ENCODE measurements at regions not wholly inside any gene's neighbourhood (a gene's known extent, or its start where the extent isn't known, plus 50 kb on each side); places are given as distances from the start of the nearest gene placed in this dataset.

DNA sequence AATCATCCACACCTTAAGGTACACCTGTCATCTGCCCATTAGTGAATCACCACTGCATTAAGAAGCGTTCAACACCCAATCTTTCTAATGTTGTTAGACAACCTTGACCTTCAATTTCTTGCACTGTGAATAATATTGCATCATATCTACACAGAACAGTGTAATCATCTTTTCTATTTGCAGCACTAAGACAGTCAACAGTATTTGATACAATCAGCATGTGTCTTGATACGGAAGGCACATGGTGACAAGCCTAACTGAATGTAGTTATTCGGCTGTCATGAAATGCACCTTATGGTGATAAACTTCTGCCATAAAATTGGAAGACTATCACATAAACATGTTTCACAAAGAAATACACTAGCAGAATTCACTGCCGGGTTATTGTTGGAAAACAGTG lies 253.9 kb upstream of the THRB start:
- DNase-seq (ENCODE audit: low read depth in 2 of 3, low spot score in 2 of 3), result no peak

DNA sequence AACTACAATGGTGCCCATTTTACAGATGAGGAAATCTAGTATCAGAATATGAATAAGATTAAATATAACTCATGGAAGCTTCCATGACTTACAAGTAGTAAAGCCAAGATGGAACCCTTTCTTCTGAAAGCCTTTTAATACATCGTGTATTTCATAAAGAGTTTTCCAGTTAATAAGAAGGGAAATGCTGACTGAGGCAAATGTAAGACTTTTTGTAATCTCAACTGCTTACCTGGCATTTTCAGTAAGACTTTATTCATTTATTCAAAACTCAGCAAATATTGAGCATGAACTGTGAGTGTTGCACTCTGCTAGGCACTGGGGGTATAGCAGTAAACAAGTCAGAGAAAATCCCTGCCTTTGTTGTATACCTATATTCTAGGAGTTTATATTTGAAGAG lies 256.4 kb upstream of the THRB start:
- no peak for DNase-seq (ENCODE audit: low read depth in 2 of 3, low spot score in 2 of 3)

DNA sequence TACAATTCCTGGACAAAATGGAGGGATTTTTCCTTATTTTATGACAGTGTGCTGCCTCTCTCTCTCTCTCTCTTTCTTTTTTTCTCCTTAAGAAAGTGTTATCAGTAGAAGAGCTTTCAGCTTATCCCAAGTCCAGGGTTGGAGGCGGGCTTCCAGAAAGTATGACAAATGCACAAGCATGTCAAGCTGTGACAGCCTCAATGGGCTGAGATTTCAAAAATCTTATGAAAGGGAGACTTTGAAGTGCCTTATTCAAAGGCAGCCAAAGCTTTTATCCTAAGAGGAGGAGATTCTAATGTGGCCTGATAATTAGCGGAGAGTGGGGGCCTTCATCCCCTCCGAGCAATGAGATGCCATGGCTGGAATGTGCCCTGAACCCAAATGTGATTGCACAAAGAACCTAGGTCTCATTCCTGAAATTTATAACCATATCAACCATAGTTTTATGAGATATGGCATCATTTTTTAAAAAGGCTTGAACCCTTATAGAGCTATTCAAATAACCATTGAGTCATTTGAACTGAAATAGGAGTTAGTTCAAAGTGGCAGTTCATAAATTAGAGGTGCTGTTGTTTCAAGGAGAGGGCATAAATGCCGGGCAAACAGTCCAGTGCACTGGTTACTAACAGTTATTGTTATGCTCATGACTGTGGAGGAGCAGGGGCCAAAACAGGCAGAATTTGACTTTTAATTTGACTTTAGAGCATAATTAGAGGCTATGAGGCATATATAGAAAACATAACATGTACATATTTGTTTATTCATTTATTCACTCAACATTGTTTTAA lies 261.6 kb upstream of the THRB start:
- DNase-seq (ENCODE audit: low read depth in 2 of 3, low spot score in 2 of 3), result no peak

- no peak for DNase-seq (ENCODE audit: low read depth in 2 of 3, low spot score in 2 of 3)
Observed at GRCh38 chr3:24763393-24763792, 268.7 kb upstream of the THRB start.

- DNase-seq (ENCODE audit: low read depth in 2 of 3, low spot score in 2 of 3), result no peak
Observed at GRCh38 chr3:24764236-24764915, 269.7 kb upstream of the THRB start.

DNA sequence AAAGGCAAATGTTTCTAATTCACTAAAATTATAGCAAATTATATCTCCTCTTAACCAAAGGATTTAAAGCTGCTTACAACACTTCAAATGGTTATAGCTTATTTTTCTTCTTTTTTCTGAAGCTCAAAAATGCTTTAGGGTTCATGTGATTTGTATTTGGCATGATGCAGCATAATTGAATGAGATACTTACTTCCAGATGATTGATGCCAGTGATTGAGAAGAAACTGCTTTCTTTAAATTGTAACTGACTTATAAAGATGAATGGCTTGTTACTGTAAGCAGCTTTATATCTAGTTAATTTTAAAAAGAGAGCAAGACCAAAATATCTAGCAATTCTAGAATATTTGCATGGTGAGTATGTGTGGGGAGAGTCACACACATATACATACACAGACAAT lies 270.7 kb upstream of the THRB start:
- no peak for DNase-seq (ENCODE audit: low read depth in 2 of 3, low spot score in 2 of 3)

- no peak for DNase-seq (ENCODE audit: low read depth in 2 of 3, low spot score in 2 of 3)
Observed at GRCh38 chr3:24769918-24770317, 275.3 kb upstream of the THRB start.

DNA sequence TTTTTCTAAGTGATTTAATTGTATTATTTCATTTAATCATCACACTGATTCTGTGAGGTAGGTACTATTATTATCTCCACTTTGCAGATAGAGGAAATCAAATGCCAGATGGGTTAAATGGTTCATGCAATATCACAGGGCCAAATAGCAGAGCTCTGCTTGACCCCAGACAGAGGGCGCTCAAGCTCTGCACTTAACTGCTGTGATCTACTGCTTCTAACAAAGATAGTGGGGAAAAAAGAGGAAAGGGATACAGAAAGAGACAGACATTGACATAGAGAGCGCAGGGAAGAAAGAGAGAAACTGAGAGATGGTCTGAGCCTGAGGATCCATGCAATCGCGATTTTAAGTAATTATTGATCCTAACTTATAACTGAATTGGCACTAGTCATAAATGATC lies 279.1 kb upstream of the THRB start:
- DNase-seq (ENCODE audit: low read depth in 2 of 3, low spot score in 2 of 3), result no peak

DNA sequence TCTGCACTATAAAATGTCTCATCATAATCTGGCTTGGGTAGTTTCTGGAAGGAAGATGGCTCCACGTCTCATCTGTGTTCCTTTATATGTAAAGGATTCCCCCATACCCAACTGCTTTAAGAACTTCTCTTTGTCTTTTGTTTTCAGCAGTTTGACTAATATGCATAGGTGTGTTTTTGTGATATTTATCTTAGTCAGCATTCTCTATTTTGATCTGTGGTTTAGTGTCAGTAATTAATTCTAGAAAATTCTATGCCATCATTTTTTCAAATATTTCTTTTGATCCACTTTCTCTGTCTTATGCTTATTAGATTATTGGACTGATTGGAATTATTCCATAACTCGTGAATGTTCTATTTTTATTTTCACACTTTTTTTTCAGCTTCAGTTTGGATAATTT lies 286.3 kb upstream of the THRB start:
- DNase-seq (ENCODE audit: low read depth in 2 of 3, low spot score in 2 of 3), result no peak

- no peak for DNase-seq (ENCODE audit: low read depth in 2 of 3, low spot score in 2 of 3)
Observed at GRCh38 chr3:24781454-24781853, 286.8 kb upstream of the THRB start.

DNA sequence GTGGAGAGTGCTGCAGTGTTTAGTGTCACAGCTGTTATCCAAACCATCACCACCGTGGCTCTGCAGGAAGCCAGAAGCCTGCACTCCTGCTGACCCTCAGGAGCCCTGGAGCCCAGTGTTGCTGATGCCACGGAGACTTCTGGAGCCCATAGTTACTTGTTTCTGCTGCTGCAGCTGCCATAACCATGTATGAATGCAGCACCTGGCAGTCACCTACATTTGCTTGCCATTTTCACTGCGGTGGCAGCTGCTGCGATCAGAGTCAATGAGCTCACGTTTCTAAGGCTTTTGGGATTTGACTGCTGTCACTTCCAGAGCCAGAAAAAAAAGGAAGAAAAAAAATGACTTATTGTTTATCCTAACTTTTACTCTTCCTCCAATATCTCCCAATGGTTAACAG lies 299.2 kb upstream of the THRB start:
- DNase-seq (ENCODE audit: low read depth in 2 of 3, low spot score in 2 of 3), result no peak

GRCh38 chr3:24802614-24803013 lies 308.0 kb upstream of the THRB start:
- no peak for DNase-seq (ENCODE audit: low read depth in 2 of 3, low spot score in 2 of 3)

DNA sequence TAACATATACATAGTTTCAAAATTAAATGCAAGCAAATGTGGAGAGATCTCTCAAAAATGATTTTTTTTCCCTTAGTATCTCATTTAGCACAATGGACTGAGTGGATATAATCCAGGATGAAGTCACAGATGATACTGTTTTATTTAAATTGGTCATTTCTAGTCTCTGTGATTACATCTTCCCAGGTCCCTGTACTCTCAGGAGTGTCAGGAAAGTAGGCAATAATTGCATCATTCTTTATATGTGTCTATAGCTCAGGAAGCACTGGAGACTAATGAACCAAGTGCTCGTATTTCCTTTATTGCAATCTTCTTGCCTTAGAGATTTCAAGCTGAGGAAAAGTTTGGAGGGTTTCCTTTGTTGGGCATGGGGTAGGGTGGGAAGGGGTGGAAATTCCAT lies 309.4 kb upstream of the THRB start:
- no peak for DNase-seq (ENCODE audit: low read depth in 2 of 3, low spot score in 2 of 3)

DNA sequence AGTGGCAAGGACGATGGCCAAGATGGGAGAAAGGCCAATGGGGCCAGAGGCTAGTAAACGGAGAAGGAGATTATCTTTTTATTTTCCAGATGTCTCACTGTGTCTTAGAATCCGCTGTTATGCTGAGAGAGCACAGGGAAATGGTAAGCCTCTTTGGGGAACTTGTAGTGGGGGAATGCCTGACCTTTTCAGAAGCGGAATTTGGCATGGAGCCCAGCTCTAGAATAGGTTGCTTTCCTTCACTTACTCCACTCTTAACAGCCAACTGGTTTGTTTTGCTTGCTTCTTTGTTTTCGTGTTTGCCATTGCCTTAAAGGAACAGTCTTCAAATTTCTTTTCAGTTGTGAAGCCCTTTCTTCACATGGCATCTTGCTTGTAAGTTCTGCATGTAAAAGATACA lies 316.2 kb upstream of the THRB start:
- no peak for DNase-seq (ENCODE audit: low read depth in 2 of 3, low spot score in 2 of 3)

DNA sequence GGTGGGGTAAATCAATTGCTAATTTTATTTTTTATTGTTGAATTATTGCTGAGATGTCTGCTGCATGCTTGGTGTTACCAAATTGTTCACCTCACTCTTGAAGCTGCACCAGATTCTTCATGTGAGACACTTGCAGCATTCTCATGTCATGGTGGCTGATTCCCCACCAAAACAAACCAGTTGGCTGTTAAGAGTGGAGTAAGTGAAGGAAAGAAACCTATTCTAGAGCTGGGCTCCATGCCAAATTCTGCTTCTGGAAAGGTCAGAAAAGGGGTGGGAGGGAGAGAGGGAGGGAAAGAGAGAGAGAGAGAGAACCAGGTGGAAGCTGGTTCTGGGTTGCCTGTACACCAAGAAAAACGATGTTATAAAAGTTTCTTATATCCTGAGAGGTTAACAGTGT lies 317.5 kb upstream of the THRB start:
- no peak for DNase-seq (ENCODE audit: low read depth in 2 of 3, low spot score in 2 of 3)

DNA sequence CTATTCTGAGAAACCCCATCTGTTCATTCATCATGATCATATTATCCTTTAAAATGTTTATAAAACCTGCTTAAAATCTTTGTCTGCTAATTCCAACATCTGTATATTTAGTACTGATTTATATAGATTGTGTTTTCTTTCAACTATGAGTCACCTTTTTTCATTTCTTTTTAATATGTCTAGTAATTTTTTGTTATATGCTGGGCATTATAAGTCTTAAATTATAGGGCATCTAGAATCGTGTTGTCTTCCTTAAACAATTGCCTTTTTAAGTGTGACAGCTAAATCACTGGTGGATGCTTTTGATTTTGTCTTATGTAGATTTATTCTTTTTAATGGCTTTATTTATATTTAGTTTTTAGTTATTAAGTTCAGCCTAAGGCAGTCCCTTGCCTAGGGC lies 323.4 kb upstream of the THRB start:
- no peak for DNase-seq (ENCODE audit: low read depth in 2 of 3, low spot score in 2 of 3)

GRCh38 chr3:24828011-24828410 lies 333.4 kb upstream of the THRB start:
- no peak for DNase-seq (ENCODE audit: low read depth in 2 of 3, low spot score in 2 of 3)

- no peak for DNase-seq (ENCODE audit: low read depth in 2 of 3, low spot score in 2 of 3)
Observed at GRCh38 chr3:24828551-24828950, 333.9 kb upstream of the THRB start.

GRCh38 chr3:24829011-24829581 lies 334.4 kb upstream of the THRB start:
- DNase-seq (ENCODE audit: low read depth in 2 of 3, low spot score in 2 of 3), result no peak

DNA sequence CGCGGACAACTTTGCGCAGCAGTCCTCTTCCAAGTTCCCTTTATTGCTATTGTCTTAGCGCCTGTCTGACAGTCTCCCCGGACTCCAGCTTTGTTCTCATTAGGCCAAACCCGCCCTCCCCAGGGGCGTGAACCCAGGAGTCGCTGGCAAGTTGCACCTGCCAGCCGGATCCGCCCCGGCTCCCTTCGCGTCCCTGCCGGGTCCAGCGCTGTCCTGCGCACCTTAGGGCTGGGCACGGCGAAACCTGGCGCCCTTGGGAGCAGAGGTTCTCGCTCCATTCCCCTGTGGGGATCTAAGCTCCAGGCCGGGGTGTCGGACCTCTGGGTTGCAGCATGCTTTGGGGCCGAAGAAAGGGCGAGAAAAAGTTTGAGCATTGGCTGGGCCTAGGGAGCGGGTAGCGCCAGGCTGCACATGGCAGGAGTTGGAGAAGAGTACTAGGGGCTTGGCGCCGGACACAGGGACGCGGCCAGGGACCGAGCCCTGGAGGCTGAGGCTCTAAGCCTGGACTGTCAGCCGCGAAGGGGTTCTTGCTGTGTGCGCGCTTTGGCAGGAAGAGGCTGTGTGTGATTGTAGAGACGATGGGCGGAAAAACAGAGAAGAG lies 335.1 kb upstream of the THRB start:
- DNase-seq (ENCODE audit: low read depth in 2 of 3, low spot score in 2 of 3), result no peak

DNA sequence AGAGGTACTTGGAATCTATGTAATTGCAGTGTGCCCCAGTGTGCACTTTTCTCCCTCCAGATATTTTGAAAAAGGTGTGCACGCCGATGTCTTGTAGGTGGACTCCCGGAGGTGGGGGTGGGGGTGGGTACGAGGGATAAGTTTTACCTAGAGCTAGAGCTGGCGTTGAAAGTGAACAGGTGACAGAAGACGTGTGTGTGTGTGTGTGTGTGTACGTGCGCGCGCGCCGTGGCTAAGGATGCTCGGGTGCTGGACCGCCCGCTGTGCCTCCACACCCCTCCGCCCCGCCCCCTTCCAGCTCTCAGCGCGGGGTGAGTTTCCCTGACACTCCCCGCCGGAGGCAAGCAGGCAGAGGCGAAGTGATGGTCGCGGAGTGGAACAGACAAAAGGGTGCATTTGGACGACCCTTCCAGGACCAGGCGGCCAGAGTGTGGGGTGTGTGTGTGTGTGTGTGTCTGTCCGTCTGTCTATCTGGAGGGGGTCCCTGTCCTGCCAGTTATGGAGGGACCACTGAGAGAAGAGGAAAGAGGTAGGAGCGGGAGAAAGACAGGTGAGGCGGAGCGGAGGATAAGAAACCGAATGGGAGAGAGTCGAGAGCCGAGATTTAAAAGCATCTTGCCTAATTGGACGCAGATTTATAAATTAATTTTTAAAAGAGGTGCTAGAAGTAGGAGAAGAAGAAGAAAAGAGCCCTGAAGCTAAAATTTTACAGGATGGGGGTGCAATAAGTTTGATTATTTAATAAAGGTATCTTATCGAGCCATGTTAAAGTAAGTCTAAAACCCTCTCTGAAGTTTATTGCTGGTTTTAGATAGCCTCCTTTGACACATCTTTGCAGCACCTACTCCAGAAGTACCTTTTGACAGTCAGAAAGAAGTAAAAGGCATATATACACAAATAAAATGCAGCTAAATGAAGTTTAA lies 335.8 kb upstream of the THRB start:
- no peak for DNase-seq (ENCODE audit: low read depth in 2 of 3, low spot score in 2 of 3)
